CD4-positive, alpha-beta T cell treated with Interleukin-17A for 1 hour (primary cell): ENCODE measurements at regions not wholly inside any gene's neighbourhood (a gene's known extent, or its start where the extent isn't known, plus 50 kb on each side); places are given as distances from the start of the nearest gene placed in this dataset.
"Not testable (repeated sequence)": the region's sequence is repeated elsewhere in the genome, so short reads cannot be mapped to it uniquely, and the experiment has no call there.

Experiments used
- DNase-seq: peaks from one replicate; pipeline ENCODE4 v3.0.0-alpha.2; 2020

DNA sequence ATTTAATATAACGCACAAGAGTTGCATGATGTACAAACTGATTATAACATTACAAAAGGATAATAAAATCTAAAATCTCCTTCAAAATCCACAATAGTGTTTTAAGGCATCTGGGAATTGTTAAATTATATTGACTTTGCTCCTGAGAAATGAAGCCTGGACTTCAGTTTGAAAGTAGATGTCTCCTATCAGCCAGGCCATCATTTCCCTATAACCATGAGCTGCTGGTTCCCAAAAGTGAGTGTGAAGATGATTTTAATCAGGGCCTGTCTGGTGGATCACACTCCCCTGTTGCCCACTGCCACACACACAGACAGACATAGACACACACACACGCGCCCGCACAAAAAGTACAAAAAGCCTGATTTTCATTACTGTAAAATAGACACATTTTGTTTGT, 480.7 kb downstream of the RPS29 start:
- DNase-seq = no peak

DNA sequence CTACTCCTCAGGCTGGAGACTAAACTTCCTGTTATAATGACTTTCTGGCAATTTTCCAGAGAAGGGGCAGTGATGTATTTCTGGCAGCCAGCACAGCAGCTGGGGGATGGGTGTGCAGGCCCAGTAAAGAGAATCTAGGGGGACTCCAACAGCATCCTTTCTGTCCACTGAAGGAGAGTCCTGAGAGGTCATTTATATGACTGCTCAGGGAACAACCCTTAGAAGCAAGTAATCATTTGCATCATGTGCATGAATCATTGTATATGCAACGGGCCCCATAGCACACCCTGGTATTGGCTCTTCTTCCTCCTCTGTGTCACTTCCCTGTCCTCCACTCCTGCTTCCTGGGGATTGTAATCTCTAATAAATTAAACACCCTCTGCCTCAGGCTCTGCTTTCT, 493.8 kb downstream of the RPS29 start:
- no peak for DNase-seq

DNA sequence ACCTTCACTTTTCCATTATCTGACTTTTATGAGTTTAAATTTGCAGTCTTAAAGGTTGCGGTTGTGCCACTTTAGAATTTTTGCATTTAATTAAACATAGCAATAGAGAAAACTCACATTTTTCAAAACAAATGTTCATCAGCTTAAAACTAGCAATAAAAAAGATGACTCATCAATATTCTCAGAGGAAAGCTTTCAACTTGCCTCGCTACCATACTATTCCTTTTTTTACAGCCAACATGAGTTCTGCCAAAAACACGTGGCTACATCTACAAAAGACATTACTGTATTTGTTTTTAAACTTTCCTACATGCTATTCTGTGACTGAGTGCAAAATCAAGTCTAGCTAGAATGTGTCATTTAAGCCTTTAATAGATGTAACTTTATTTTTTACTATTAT, 497.1 kb downstream of the RPS29 start:
- no peak for DNase-seq

DNA sequence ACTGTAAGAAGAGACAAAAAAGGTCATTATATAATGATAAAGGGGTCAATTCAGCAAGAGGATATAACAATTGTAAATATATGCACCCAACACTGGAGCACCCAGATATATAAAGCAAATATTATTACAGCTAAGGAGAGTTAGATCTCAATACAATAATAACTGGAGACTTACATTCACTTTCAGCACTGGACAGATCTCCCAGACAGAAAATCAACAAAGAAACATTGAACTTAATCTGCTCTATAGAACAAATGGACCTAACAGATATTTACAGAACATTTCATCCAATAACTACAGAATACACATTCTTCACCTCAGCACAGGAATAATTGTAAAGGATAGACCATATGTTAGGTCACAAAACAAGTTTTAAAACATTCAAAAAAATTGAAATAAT, 512.9 kb downstream of the RPS29 start:
- DNase-seq = not testable (repeated sequence)

DNA sequence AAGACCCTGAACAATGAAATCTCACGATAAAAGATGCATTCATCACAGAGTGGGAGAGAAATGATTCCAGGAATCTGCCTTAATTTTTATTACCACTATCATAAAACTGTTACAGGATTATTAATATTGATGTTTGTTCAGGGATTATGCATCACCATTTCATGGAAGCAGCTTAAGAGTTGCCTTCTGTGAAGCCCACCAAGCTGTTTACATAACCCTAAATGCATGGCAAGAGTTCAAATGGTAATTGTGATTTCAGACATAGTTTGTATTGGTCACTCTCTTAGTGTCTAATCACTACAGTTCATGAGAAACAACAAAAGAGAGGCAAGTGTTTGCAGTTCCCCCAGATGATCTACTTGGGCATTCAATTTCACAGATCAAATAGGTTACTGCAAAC, 527.7 kb downstream of the RPS29 start:
- no peak for DNase-seq

DNA sequence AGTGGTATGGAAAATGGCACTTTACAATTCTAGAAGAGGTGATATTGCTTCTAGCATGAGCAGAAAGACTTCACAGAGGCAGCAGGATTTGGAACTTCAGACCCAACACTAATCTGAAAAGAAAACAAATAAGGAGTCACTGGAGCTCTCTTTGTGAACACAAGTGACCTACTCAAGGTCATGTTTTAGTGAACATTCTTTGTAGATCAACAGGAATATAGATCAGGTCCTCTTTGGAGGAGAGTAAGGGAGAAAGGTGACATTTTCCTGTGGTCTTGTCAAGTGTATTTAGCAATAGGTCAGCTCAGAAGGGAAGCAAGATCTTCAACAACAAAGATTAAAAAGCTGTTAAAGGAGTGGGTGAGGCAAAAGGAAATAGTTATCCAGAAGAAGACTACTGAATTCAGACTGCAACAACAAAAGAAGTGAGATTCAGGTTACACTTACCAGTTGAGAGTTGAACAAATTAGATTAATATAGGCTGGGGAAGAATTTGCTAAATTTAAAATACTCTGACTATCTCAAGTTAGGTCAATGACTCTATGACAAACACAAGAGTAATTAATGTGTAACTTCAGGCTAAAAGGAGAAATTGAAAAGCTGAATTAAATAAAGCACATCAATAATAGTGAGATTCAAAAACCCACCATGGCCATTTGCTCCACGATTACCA, 528.2 kb downstream of the RPS29 start:
- no peak for DNase-seq

DNA sequence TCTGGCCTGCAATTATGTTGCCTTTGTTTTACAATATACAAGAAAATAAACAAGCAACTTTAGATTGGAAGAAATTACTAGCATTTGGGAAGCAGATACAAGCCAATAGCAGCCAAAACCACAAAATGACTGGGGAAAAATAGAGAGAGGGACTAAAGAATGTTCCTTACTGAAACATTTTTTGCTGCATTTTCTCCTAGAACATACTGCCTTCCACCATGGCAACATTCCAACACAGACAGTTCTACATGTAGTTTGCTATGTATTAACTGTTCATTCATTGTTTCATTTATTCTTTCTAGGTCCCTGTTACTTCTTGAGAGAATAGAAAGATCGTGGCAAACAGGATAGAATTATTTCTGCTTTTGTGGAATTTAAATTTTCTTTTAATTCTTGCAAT, 530.2 kb downstream of the RPS29 start:
- DNase-seq = no peak

DNA sequence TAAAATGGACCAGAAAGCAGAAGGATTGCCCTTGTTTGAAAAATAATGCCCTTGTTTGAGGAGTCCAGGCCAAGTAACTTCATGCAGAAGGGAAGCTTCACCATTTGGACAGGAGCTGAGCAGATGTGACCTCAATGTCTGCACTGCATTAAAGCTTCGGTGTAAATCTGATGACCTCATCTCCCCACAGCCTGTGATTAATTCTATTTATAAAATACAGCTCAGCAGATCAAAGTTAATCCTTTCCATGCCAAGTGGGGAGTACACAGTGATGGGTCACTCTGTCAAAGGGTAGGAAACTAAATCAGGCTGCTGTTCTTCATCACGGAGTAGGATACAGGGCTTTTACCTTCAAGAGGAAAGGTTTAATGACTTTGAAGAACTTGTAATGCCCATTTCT, 533.7 kb downstream of the RPS29 start:
- DNase-seq = no peak

DNA sequence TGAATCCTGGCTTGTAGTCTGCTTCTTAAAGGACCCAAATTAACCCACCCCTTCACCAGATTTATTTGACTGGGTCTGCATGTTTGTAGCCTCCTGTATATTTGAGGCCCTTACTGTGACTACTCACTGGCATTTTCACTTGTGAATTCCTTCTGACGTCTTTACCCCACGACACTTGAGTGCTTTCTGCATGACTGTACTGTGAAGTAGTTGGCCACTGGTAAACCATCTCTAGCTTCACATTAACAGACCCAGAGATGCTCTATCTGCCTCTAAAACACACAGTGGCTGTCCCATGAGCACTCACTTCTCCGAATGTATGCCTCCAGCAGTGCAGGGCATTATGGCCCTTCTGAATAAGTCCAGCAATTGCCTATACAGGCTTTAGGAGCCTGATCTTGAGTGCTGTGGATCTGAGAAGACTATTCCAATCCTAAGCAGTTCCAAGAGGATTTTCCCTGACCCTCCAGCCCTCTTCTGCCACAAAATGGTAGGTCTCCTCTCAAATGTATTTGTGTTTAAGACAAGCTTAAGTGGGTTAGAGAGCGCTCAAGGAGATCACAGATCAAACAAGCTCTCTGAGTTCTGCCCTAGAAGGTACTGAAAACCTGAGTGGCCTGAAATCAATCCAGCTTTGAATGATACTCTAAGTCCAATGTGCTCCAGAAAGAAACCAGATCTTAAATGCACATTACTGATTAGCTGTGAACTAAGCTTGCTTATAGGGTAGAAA, 534.7 kb downstream of the RPS29 start:
- no peak for DNase-seq

DNA sequence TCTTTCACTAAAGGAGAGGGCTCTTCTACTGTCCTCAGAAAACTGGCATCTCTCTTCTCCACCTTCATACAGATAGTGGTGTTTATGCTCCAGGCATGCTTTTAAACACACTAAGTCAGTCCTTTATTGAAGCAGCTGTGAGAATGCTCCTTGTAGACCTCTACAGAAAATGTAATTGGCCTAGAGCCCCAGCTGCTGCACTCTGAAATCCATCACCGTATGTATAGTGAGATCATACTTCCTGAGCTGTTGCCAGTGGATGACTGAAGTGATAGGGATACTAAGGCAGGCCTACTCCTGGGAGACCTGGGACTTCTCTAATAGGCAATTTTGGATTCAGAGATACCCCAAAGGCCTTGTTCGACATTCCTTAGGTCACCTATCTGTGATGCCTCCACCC, 535.4 kb downstream of the RPS29 start:
- DNase-seq = no peak

DNA sequence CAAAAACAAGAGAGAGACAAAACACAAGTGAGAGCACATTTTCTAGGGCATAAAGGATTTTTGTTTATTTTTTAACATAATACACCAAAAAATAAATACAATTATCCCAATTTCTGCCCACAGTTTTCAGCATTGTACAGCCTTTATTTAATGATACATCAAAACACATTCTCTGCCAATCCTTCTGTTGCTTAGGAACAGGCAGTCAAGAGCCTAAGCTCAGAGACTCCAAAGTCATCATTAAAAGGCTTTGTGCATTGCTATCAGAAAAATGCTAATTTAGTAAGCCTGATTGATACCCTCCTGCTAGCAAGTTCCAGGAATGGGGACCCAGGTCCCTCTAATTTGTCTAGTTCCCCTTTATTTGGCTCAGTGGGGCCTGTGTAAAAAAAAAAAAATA, 536.5 kb downstream of the RPS29 start:
- DNase-seq = no peak

DNA sequence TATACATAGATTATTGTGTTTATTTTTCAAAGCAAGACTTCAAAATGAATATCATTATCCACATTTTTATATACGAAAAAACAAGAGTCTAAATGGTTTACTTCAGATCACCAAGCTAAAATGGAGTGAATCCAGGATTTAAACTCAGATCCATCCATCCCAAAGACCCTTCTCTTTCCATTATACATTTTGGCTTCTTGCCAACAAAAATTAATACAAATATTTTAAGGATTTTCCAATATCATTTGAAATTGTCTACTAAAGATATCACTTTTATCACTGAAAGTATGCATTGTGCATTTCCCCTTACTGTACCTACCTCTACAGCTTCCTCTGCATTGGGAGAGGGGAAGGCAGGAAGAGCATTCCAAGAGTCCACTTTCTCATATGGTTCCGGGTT, 541.2 kb downstream of the RPS29 start:
- DNase-seq = no peak

DNA sequence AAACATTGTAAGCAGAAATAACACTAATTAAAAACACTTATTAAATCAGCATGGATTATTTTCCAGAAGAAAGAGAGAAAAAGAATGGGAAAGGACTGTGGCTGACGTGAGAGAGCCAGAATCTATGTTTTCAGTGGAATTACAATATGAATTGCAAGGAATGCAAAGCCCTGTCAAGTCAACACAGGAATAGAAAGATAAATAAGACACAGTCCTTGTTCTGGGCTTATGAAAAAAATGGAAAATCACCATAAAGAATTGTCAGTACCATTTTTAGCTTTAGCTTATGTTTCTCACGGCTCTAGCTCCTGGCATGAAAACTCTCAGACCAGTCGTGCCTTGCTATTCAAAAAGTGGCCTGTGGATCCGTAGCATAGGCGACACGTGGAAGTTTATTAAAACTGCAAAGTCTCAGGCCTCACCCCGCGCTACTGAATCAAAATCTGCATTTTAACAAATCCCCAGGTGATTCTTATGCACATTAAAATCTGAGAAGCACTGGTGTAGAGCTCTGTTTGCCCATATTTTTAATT, 549.1 kb downstream of the RPS29 start:
- DNase-seq = no peak

DNA sequence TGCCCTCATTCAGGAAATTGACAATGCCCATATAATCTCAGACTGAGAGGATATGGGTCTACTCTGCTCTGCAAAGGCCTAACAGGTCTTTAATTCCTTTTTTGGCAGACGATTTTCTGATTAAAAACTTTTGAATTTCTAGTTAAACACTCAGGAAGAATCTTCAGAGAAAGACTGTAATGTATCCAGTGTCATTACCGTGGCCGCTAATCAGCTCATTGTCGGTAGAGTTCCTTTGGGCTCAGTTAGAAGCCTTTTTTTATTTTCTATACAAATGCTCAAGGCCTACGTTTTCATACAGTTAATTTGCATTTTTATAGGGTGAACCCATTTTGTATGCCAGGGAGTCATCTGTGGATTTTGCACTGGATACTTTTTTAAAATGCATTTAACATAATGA, 549.9 kb downstream of the RPS29 start:
- no peak for DNase-seq

DNA sequence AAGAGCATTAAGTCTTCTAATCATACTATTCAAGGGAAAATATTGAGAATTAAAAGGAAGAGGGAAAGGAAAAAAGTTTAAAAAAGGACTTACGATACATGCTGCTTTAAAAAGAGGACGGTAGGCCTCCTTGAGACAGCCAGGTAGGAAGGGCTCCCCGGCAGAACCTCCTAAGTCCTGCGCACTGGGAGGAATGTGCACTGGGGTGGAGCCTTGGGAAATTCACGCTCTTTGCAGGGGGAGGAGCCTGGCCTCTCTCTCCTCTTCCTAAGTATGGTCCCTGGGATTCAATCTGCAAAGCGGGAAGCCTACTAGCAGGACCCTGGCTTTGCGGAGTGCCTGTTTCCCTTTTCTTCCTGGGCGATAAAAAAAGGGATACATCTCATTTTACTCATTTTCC, 553.0 kb downstream of the RPS29 start:
- DNase-seq = no peak

DNA sequence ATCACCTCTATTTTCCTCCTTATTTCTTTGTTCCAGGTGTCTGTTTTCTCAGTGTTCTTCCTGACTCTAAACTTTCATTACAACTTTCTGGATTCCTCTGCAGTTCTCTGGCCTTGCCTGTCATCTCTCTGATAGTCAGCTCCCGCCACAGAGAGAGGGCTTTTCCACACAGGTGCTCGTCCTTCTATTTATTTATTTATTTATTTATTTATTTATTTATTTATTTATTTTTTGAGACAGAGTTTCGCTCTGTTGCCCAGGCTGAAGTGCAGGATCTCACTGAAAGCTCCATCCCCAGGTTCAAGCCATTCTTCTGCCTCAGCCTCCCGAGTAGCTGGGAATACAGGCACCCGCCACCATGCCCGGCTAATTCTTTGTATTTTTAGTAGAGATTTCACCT, 554.5 kb downstream of the RPS29 start:
- DNase-seq = not testable (repeated sequence)

DNA sequence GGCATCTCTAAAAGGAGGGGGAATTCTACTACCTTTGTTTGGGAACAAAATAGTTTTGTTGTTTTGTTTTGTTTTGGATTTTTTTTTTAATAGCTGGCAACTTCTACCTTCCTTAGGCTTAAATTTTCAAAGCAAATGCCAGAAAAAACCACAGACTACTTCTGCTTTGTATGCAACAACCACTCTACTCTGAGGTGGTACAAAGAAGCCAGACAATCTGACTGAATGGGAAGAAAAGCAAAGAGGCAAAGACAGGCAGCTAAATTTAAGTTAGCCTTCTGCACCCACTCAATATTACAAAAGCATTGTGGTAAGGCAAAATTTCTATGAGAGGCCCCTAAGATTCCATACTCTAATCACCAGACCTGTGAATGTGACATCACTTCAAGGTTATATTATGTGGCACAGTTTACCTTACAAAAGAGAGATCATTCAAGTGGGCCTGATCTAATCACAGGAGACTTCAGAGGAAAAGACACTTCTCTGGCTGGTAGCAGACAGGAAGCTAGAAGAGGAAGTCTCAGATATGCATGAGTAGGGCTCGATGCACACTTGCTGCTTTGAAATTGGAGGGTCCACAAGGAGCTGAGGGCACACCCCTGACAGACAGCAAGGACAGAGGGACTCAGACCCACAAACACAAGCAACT, 566.6 kb downstream of the RPS29 start:
- no peak for DNase-seq

DNA sequence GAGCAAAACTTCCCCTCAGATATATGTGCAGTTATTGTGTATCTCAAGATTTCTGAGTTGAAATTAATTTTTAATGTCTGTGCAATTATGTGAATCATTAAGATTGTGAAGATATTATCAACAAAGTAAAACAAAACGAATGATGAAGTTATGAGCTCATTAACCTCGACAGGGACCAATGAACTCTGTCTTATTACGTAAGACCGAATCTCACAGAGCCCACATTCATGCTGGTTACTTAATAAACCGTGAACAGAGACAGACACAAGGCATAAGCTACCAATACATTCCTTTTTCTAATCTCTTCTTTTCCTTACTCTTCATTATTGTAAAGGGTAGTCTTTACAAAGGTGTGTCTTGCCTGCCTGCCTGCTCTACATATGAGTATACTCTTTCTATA, 568.7 kb downstream of the RPS29 start:
- no peak for DNase-seq

DNA sequence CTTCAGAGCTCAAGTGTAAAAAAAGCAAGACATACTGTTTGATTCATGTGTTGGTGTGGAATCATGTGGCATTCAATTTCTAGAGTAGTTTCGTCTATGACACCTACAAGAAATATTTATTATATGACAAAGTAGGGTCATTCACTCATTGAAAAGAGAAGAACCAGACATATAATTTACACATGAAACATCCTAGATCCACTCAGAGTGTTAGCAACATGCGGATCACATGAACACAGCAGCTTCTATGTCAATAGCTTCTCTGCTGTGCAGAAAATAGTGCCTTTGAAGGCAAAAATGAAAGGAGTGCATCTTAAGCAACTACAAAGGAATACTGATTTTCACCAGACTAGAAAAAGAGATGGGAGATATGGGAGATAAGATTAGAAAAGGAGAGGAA, 569.8 kb downstream of the RPS29 start:
- no peak for DNase-seq

DNA sequence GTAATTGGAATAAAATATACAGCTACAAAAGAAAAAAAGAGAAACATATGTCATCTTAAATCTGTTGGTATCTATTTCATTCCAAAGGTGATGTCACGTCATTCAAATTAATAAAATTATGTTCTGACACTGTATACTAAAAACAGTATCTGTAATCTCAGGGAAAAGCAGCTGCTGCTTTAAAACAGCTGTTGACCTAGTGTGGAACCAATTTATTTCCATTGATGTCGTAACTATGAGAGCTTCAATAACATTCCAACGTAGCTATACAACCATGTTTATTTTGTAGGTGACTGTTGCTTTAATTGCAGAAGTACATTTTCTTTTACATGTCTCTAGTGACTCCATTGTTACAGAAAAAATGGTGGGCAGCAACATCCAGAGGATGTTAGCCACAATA, 571.7 kb downstream of the RPS29 start:
- no peak for DNase-seq

DNA sequence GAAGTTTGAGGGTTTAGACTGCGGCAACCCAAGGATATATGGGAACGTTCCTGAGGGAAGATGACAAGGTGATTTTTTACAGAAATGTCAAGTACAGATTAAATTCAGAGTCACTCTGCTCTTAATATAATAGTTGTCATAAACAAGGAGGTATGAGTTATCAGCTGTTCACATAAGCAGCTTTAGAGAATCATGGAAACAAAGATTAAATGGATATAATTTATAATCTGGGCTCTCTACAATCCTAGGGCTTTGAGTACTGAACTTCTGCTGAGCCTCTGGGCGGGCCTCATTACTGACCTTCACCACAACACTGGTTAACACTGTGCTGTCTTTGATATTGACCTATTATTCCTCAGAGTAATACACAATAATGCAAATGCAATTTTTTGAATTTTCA, 577.8 kb downstream of the RPS29 start:
- no peak for DNase-seq

DNA sequence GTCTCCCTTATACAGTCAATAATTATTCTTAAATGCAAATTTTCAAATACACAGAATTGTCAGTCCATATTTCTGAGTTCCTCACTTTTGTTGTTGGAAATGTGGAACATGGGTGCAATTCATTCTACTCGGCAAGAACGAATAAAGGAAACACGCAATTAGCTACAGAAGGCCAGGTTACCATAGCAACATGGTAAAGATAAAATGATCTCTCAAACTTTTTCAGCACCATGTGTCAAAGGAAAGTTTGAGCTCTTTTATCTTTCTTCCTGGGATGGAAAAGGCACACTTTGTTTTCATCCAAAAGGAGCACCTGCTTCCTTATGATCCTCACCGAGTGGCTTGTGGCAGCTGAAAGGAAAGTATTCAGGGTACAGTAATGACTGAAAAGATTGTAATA, 595.0 kb downstream of the RPS29 start:
- no peak for DNase-seq

DNA sequence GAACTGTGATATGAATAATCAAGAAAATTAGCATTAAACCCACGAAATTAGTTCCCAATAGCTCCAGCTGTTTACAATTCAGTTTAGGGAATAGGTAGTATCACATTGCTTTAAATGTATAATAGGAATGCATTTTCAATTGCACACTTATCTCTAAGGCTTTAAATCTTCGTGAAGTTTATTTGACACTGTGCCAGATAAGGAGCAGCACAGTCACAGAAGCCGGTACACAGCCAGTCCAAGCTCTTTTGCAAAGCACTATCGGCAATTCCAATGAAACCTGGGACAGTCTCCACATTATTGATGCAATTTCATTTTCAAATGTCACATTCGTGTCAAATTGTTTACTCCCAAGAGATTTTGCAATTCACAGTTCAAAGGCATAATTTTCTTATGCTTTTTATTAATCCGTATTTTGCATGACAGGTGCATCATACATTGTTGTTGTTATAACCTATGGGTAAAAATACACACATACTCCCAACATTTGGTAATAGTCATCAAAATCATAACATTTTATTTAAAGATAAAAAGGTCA, 602.8 kb downstream of the RPS29 start:
- no peak for DNase-seq

DNA sequence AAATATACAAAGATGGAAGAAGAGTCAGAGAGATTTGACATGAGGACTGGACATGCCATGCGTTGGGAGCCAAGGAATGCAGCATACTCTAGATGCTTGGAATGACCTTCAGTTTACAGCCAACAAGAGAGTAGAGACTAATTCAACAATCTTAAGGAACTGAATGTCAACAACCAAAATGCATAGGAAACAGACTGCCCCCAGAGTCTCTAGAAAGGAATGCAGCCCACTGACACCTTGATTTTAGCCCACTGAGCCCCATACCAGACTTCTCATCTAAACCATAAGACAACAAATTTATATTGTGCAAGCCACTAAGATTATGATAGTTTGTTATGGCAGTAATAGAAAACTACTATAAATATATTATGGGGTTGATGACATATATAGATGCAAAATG, 611.2 kb downstream of the RPS29 start:
- DNase-seq = no peak
